Liver (tissue), 8 donors: ENCODE measurements at regions not wholly inside any gene's neighbourhood (a gene's known extent, or its start where the extent isn't known, plus 50 kb on each side); places are given as distances from the start of the nearest gene placed in this dataset.

Experiments
- DNase-seq: peaks from one replicate; pipeline ENCODE4 v3.0.0-alpha.2; 2017; ENCODE audit warnings: low spot score
- H3K27ac ChIP-seq, 2 donors: one replicate each; pipeline ENCODE4 v1.7.0; 2013; ENCODE audit warnings: inconsistent platforms in 2 of 2, low read length in 2 of 2, control low read depth in 1 of 2, low read depth in 1 of 2, mild to moderate bottlenecking in 1 of 2
- H3K27me3 ChIP-seq, 4 donors: one replicate each; pipeline versions ENCODE4 v1.6.1 to v1.7.0; 2013; ENCODE audit warnings: low read length in 3 of 4, inconsistent platforms in 1 of 4, mild to moderate bottlenecking in 1 of 4, moderate library complexity in 1 of 4; ENCODE audit not compliant: control insufficient read depth in 4 of 4, insufficient read depth in 4 of 4
- H3K36me3 ChIP-seq, 4 donors: one replicate each; pipeline versions ENCODE4 v1.6.1 to v1.7.0; 2013; ENCODE audit warnings: low read length in 3 of 4, mild to moderate bottlenecking in 3 of 4, low read depth in 1 of 4, moderate library complexity in 1 of 4; ENCODE audit not compliant: control insufficient read depth in 4 of 4, insufficient read depth in 3 of 4
- H3K4me1 ChIP-seq, 4 donors: one replicate each; pipeline versions ENCODE4 v1.6.1 to v1.7.0; 2013; ENCODE audit warnings: low read length in 3 of 4, mild to moderate bottlenecking in 3 of 4, moderate library complexity in 1 of 4; ENCODE audit not compliant: control insufficient read depth in 4 of 4, insufficient read depth in 4 of 4
- H3K4me3 ChIP-seq, 3 donors: one replicate each; pipeline versions ENCODE4 v1.6.1 to v1.7.0; 2013; ENCODE audit warnings: low read length in 3 of 3, control low read depth in 1 of 3, low read depth in 1 of 3, mild to moderate bottlenecking in 1 of 3
- H3K9ac ChIP-seq, 2 donors: one replicate each; pipeline ENCODE4 v1.7.0; 2013; ENCODE audit warnings: low read length in 2 of 2, mild to moderate bottlenecking in 2 of 2, moderate library complexity in 2 of 2, control low read depth in 1 of 2, low read depth in 1 of 2
- H3K9me3 ChIP-seq, 4 donors: one replicate each; pipeline versions ENCODE4 v1.6.1 to v1.7.0; 2013; ENCODE audit warnings: low read length in 3 of 4; ENCODE audit not compliant: control insufficient read depth in 4 of 4
- CTCF ChIP-seq: fragments of 150-350 bp; IDR thresholded peaks from 2 replicates; pipeline ENCODE4 v1.5.1; 2017; ENCODE audit warnings: improper control_type of control experiment, low read depth, low read length; ENCODE audit not compliant: missing input control
- EGR1 ChIP-seq, 2 donors: IDR thresholded peaks; 2 replicates each; pipeline ENCODE4 v1.6.1; 2016 to 2018; ENCODE audit warnings: antibody characterized with exemption in 2 of 2, low read depth in 2 of 2
- FOXA1 ChIP-seq: IDR thresholded peaks from 2 replicates; pipeline ENCODE4 v1.6.1; 2016; ENCODE audit warnings: antibody characterized with exemption
- GABPA ChIP-seq, 2 donors: IDR thresholded peaks in 1 of 2; conservative IDR thresholded peaks in 1 of 2; 2 replicates each; pipeline ENCODE4 v1.6.1; 2016; ENCODE audit warnings: antibody characterized with exemption in 2 of 2, mild to moderate bottlenecking in 1 of 2, moderate library complexity in 1 of 2
- HNF4A ChIP-seq, 2 donors: conservative IDR thresholded peaks; 2 replicates each; pipeline ENCODE4 v1.6.1; 2016; ENCODE audit warnings: antibody characterized with exemption in 2 of 2, mild to moderate bottlenecking in 2 of 2
- HNF4G ChIP-seq: IDR thresholded peaks from 2 replicates; pipeline ENCODE4 v1.6.1; 2016; ENCODE audit warnings: antibody characterized with exemption
- JUND ChIP-seq, 2 donors: IDR thresholded peaks; 2 replicates each; pipeline ENCODE4 v1.6.1; 2016; ENCODE audit warnings: antibody characterized with exemption in 2 of 2
- MAX ChIP-seq: IDR thresholded peaks from 2 replicates; pipeline ENCODE4 v1.6.1; 2016; ENCODE audit warnings: antibody characterized with exemption
- NR2F2 ChIP-seq: IDR thresholded peaks from 2 replicates; pipeline ENCODE4 v1.6.1; 2016; ENCODE audit warnings: antibody characterized with exemption
- RAD21 ChIP-seq, 2 donors: IDR thresholded peaks; 2 replicates each; pipeline ENCODE4 v1.6.1; 2016; ENCODE audit warnings: antibody characterized with exemption in 2 of 2, mild to moderate bottlenecking in 2 of 2
- RXRA ChIP-seq, 2 donors: IDR thresholded peaks; 2 replicates each; pipeline ENCODE4 v1.6.1; 2017 to 2018; ENCODE audit warnings: antibody characterized with exemption in 2 of 2, mild to moderate bottlenecking in 1 of 2
- SP1 ChIP-seq: IDR thresholded peaks from 2 replicates; pipeline ENCODE4 v1.6.1; 2018; ENCODE audit warnings: antibody characterized with exemption, mild to moderate bottlenecking
- TAF1 ChIP-seq: conservative IDR thresholded peaks from 2 replicates; pipeline ENCODE4 v1.6.1; 2016; ENCODE audit warnings: antibody characterized with exemption, mild to moderate bottlenecking
- YY1 ChIP-seq: IDR thresholded peaks from 2 replicates; pipeline ENCODE4 v1.6.1; 2016; ENCODE audit warnings: antibody characterized with exemption, mild to moderate bottlenecking
- WGBS: extraction: QIAGEN DNeasy Blood & Tissue Kit; methylation state at CpG from one replicate; pipeline ENCODE4 v1.1.7; 2013; 5-methylcytosine and 5-hydroxymethylcytosine counted together
- TF ChIP-seq, protein P1 (sequence below): IDR thresholded peaks from 2 replicates; pipeline ENCODE4 v1.6.1; 2016; ENCODE audit warnings: antibody characterized with exemption
- TF ChIP-seq, protein P2 (sequence below): IDR thresholded peaks from 2 replicates; pipeline ENCODE4 v1.6.1; 2016; ENCODE audit warnings: antibody characterized with exemption, mild to moderate bottlenecking
- TF ChIP-seq, protein P3 (sequence below): IDR thresholded peaks from 2 replicates; pipeline ENCODE4 v1.6.1; 2016; ENCODE audit warnings: antibody characterized with exemption
- donor health status: healthy.
- donor health status: healthy.
- donor health status: healthy.
- donor health status: healthy.
- donor health status: healthy.

- H3K36me3 ChIP-seq, result no peaks in the 10 kb centered on the region
- H3K27ac ChIP-seq, result no peak overlapping the region
- TF ChIP-seq, protein P1, sequence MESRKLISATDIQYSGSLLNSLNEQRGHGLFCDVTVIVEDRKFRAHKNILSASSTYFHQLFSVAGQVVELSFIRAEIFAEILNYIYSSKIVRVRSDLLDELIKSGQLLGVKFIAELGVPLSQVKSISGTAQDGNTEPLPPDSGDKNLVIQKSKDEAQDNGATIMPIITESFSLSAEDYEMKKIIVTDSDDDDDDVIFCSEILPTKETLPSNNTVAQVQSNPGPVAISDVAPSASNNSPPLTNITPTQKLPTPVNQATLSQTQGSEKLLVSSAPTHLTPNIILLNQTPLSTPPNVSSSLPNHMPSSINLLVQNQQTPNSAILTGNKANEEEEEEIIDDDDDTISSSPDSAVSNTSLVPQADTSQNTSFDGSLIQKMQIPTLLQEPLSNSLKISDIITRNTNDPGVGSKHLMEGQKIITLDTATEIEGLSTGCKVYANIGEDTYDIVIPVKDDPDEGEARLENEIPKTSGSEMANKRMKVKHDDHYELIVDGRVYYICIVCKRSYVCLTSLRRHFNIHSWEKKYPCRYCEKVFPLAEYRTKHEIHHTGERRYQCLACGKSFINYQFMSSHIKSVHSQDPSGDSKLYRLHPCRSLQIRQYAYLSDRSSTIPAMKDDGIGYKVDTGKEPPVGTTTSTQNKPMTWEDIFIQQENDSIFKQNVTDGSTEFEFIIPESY, result no peak
- TF ChIP-seq EGR1 (IDR thresholded peaks at IDR 0.05; ENCODE audit: low read depth in 2 of 2) (no peak), HNF4A (conservative IDR thresholded peaks at IDR 0.05) (no peak), RAD21 (IDR thresholded peaks at IDR 0.05) (no peak), YY1 (no peak), RXRA (IDR thresholded peaks at IDR 0.05) (no peak), JUND (IDR thresholded peaks at IDR 0.05) (no peak), MAX (no peak), TAF1 (no peak), NR2F2 (no peak), CTCF (no peak), SP1 (no peak)
- TF ChIP-seq, protein P2, sequence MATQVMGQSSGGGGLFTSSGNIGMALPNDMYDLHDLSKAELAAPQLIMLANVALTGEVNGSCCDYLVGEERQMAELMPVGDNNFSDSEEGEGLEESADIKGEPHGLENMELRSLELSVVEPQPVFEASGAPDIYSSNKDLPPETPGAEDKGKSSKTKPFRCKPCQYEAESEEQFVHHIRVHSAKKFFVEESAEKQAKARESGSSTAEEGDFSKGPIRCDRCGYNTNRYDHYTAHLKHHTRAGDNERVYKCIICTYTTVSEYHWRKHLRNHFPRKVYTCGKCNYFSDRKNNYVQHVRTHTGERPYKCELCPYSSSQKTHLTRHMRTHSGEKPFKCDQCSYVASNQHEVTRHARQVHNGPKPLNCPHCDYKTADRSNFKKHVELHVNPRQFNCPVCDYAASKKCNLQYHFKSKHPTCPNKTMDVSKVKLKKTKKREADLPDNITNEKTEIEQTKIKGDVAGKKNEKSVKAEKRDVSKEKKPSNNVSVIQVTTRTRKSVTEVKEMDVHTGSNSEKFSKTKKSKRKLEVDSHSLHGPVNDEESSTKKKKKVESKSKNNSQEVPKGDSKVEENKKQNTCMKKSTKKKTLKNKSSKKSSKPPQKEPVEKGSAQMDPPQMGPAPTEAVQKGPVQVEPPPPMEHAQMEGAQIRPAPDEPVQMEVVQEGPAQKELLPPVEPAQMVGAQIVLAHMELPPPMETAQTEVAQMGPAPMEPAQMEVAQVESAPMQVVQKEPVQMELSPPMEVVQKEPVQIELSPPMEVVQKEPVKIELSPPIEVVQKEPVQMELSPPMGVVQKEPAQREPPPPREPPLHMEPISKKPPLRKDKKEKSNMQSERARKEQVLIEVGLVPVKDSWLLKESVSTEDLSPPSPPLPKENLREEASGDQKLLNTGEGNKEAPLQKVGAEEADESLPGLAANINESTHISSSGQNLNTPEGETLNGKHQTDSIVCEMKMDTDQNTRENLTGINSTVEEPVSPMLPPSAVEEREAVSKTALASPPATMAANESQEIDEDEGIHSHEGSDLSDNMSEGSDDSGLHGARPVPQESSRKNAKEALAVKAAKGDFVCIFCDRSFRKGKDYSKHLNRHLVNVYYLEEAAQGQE, result no peak
- TF ChIP-seq, protein P3, sequence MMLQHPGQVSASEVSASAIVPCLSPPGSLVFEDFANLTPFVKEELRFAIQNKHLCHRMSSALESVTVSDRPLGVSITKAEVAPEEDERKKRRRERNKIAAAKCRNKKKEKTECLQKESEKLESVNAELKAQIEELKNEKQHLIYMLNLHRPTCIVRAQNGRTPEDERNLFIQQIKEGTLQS, result no peak
- no peak overlapping the region for H3K9ac ChIP-seq
- H3K27me3 ChIP-seq, result no peaks in the 10 kb centered on the region
- no peak for DNase-seq
- H3K4me1 ChIP-seq, result no peaks in the 10 kb centered on the region
- 69% methylated on average over 2 of the region's 2 CpGs for WGBS
- H3K4me3 ChIP-seq, result no peak overlapping the region
- H3K9me3 ChIP-seq, result no peaks in the 10 kb centered on the region
Measured at GRCh38 chr2:5173876-5174535, 518.2 kb upstream of the SOX11 start.

- no peaks in the 10 kb centered on the region for H3K27me3 ChIP-seq
- no peak overlapping the region for H3K9ac ChIP-seq
- no peaks in the 10 kb centered on the region for H3K36me3 ChIP-seq
- H3K4me3 ChIP-seq, result no peak overlapping the region
- H3K27ac ChIP-seq, result no peak overlapping the region
- no peaks in the 10 kb centered on the region for H3K9me3 ChIP-seq
- DNase-seq, result no peak
- H3K4me1 ChIP-seq, result no peaks in the 10 kb centered on the region
- TF ChIP-seq SP1 (no peak), RAD21 (IDR thresholded peaks at IDR 0.05) (no peak), YY1 (no peak), HNF4G (no peak), RXRA (IDR thresholded peaks at IDR 0.05) (no peak), GABPA (IDR thresholded peaks at IDR 0.05 in 1 of 2, conservative IDR thresholded peaks at IDR 0.05 in 1 of 2) (no peak), EGR1 (IDR thresholded peaks at IDR 0.05; ENCODE audit: low read depth in 2 of 2) (no peak), JUND (IDR thresholded peaks at IDR 0.05) (no peak), FOXA1 (no peak), HNF4A (conservative IDR thresholded peaks at IDR 0.05) (no peak)
- TF ChIP-seq, protein P2, result no peak
- TF ChIP-seq, protein P3, result no peak
- TF ChIP-seq, protein P1, result no peak
Measured at GRCh38 chr2:5175231-5175630, 517.0 kb upstream of the SOX11 start.
